Lower lobe of right lung (tissue), 2 donors: ENCODE measurements at regions not wholly inside any gene's neighbourhood (a gene's known extent, or its start where the extent isn't known, plus 50 kb on each side); places are given as distances from the start of the nearest gene placed in this dataset.

ENCODE experiments used
- ATAC-seq, 2 donors: fragments of 200-7000 bp; cut with Tn5 transposase; one replicate each; pipeline ENCODE4 v1.9.1; 2020 to 2022; ENCODE audit warnings: mild to moderate bottlenecking in 2 of 2, moderate library complexity in 2 of 2
- DNase-seq: peaks from one replicate; pipeline ENCODE4 v3.0.0-alpha.2; 2020
- H3K27ac ChIP-seq: fragments of 200-600 bp; one replicate; pipeline ENCODE4 v1.8.0; 2022
- H3K27me3 ChIP-seq: fragments of 200-600 bp; one replicate; pipeline ENCODE4 v1.8.0; 2022; ENCODE audit warnings: low read depth
- H3K36me3 ChIP-seq: fragments of 200-600 bp; one replicate; pipeline ENCODE4 v1.8.0; 2022; ENCODE audit warnings: mild to moderate bottlenecking
- H3K4me1 ChIP-seq: fragments of 200-600 bp; one replicate; pipeline ENCODE4 v1.8.0; 2022
- H3K4me3 ChIP-seq: fragments of 200-600 bp; one replicate; pipeline ENCODE4 v1.8.0; 2022; ENCODE audit warnings: mild to moderate bottlenecking
- H3K9me3 ChIP-seq: fragments of 200-600 bp; one replicate; pipeline ENCODE4 v1.8.0; 2022
- intact Hi-C: fragments of 100-400 bp; cut with DNase I; formaldehyde crosslinking; loops from one replicate; pipeline ENCODE4 v1.11.0; 2022
- TF ChIP-seq, protein P1 (sequence below): fragments of 200-600 bp; IDR thresholded peaks from one replicate; pipeline ENCODE4 v1.8.0; 2022; ENCODE audit warnings: antibody characterized with exemption, mild to moderate bottlenecking
- donor health status: DM: no; HTN: yes; CAD: no; lungs with severe emphysema.

DNA sequence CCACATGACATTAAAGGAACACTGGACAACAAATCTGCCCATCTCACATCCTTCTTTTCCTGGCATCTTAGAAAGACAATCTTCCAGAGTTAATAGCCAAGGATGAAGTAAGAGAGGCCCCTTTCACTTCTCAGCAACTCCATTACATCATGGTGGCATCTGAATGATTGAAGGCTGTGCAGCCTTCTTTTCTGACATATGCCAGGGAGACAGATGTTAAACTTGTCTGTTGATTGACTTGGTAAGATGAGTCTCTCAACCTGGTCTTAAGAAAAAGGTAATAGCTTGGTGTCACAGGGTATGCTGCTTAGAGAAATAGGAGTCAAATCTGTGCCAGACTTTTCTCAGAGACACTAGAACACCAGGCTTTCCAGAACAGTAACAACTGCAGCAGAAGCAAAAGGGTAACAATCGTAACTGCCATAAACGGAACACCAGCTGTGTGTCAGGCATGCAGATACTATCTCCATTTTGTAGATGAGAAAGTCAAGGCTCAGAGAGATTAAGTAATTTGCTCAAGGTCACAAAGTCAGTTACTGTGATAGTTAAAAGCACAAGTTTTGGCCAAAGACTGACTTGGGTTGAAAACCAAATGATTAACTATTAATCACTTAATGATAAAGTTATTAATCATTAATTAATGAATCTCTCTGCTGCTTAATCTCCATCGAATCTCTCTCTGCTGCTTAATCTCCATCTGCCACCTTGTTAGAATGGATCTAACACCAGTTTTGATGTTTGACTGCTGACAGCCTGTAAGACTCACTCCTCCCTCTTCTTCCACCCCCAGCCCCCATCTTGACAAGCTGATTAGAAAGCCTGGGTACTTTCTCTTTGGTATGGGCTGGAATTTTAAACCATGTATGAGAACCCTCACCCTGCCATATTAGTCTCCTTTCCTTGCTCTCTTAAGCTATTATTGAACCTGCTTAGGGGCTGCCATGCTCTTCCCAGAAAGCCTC is 353.5 kb downstream of the ENC1 start:
- ATAC-seq (no peak), DNase-seq (no peak)
- no peaks in the 10 kb centered on the region for H3K27me3 ChIP-seq
- H3K4me3 ChIP-seq = no peak overlapping the region
- intact Hi-C loops = no loop called here
- H3K4me1 ChIP-seq = peaks cover 9% of the 10 kb centered on the region
- H3K27ac ChIP-seq = no peak overlapping the region
- TF ChIP-seq, protein P1, sequence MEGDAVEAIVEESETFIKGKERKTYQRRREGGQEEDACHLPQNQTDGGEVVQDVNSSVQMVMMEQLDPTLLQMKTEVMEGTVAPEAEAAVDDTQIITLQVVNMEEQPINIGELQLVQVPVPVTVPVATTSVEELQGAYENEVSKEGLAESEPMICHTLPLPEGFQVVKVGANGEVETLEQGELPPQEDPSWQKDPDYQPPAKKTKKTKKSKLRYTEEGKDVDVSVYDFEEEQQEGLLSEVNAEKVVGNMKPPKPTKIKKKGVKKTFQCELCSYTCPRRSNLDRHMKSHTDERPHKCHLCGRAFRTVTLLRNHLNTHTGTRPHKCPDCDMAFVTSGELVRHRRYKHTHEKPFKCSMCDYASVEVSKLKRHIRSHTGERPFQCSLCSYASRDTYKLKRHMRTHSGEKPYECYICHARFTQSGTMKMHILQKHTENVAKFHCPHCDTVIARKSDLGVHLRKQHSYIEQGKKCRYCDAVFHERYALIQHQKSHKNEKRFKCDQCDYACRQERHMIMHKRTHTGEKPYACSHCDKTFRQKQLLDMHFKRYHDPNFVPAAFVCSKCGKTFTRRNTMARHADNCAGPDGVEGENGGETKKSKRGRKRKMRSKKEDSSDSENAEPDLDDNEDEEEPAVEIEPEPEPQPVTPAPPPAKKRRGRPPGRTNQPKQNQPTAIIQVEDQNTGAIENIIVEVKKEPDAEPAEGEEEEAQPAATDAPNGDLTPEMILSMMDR = no peak
- H3K36me3 ChIP-seq = no peaks in the 10 kb centered on the region
- no peaks in the 10 kb centered on the region for H3K9me3 ChIP-seq

DNA sequence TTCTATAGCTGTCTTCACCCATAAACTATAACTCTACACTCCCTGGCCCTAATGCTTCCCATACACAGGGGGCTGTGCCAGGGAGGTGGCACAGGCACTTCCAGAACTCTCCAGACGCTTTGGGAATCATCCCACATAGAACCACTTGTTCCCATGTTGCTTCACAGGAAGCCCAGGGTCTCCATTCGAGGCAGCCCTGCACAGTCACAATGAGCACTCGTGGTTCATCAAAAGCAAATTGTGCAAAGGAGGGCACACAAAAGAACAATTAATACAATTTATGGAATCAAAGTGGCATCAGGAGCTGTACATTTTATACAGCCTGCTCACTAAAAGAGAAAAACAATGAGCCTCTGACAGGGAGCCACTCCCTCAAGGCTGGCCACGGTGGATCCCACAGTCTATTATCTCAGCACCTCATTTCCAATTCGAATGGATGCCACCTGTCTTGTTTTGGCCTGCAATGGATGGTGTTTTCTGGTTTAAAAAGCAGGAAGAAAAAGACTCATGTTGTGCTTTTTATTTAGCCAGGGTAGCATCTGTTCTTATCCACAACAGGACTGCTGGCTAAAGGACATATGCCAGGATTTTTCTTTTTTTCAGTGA is 354.8 kb downstream of the ENC1 start:
- intact Hi-C loops = no loop called here
- no peaks in the 10 kb centered on the region for H3K27me3 ChIP-seq
- H3K4me3 ChIP-seq = no peak overlapping the region
- TF ChIP-seq, protein P1 = no peak
- H3K9me3 ChIP-seq = no peaks in the 10 kb centered on the region
- peaks cover 9% of the 10 kb centered on the region for H3K4me1 ChIP-seq
- DNase-seq (no peak), ATAC-seq (no peak)
- H3K36me3 ChIP-seq = no peaks in the 10 kb centered on the region
- no peak overlapping the region for H3K27ac ChIP-seq

DNA sequence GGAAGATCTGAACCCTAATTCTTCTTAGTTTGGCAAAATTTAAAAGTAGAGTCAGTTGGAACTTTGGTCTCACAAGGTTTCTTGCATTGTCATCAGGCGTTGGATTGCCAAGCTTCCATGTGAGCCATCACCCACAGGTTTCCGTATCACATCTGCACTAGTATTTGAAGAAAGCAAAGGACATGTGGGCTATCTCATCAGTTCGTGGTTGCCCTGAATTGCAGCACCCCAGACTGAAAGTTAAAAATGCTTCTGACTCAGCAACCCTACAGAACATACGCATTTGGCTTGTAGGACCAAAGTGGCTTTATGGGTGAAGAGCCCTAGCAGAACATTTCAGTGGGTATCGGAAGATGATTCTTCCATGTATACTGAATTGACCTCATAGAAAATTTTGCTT is 358.0 kb downstream of the ENC1 start:
- DNase-seq (no peak), ATAC-seq (no peak)
- Histone ChIP-seq H3K36me3 (no peaks in the 10 kb centered on the region), H3K4me1 (no peaks in the 10 kb centered on the region), H3K9me3 (no peaks in the 10 kb centered on the region), H3K27me3 (no peaks in the 10 kb centered on the region), H3K27ac (no peak overlapping the region), H3K4me3 (no peak overlapping the region)
- intact Hi-C loops = no loop called here
- TF ChIP-seq, protein P1 = no peak

GRCh38 chr5:74281166-74281565 is 359.4 kb downstream of the ENC1 start:
- no peaks in the 10 kb centered on the region for H3K27me3 ChIP-seq
- no peak overlapping the region for H3K4me3 ChIP-seq
- no peaks in the 10 kb centered on the region for H3K9me3 ChIP-seq
- no peaks in the 10 kb centered on the region for H3K36me3 ChIP-seq
- H3K27ac ChIP-seq = no peak overlapping the region
- ATAC-seq (no peak), DNase-seq (no peak)
- TF ChIP-seq, protein P1 = no peak
- intact Hi-C loops = no loop called here
- peaks cover 2% of the 10 kb centered on the region for H3K4me1 ChIP-seq

GRCh38 chr5:74280306-74280705 is 360.2 kb downstream of the ENC1 start:
- Histone ChIP-seq H3K27ac (no peak overlapping the region), H3K9me3 (no peaks in the 10 kb centered on the region), H3K4me3 (no peak overlapping the region), H3K36me3 (no peaks in the 10 kb centered on the region), H3K27me3 (no peaks in the 10 kb centered on the region), H3K4me1 (peaks cover 6% of the 10 kb centered on the region)
- TF ChIP-seq, protein P1 = no peak
- no peak for DNase-seq
- ATAC-seq = no peak
- intact Hi-C loops = no loop called here
